A673 (cell line): ENCODE measurements at regions not wholly inside any gene's neighbourhood (a gene's known extent, or its start where the extent isn't known, plus 50 kb on each side); places are given as distances from the start of the nearest gene placed in this dataset.

ENCODE experiments used
- EZH2 ChIP-seq: fragments of 200-600 bp; sonication (generic); IDR thresholded peaks from 2 replicates; pipeline ENCODE4 v1.6.1; 2017; ENCODE audit warnings: borderline replicate concordance, low read depth, mild to moderate bottlenecking, mixed read lengths, antibody characterized with exemption, low read length; ENCODE audit not compliant: poor library complexity, severe bottlenecking
- TF ChIP-seq, protein P1 (sequence below): fragments of 300-800, 200-600 bp; sonication (generic); conservative IDR thresholded peaks from 2 replicates; pipeline ENCODE4 v1.5.1; 2017; ENCODE audit warnings: low read depth, mild to moderate bottlenecking, antibody characterized with exemption, low read length, moderate library complexity, mixed read lengths

DNA sequence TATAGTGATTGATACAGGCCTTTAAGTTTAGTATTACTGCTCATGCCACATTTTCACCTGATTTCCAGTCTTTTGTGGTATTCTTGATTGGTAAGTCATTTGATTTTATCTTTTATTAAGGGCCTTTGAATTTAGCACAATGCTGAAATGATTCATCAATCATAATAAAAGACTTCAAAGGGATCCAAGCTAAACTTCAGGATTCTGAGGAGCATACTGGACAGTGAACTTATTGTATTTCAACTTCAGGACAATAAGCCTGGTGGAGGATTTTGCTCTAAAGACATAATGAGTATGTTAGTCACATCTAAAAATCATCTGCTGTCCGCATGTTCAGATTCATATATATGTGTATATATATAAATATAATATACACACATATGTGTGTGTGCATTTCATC lies 233.3 kb downstream of the SETD4 start:
- TF ChIP-seq, protein P1, sequence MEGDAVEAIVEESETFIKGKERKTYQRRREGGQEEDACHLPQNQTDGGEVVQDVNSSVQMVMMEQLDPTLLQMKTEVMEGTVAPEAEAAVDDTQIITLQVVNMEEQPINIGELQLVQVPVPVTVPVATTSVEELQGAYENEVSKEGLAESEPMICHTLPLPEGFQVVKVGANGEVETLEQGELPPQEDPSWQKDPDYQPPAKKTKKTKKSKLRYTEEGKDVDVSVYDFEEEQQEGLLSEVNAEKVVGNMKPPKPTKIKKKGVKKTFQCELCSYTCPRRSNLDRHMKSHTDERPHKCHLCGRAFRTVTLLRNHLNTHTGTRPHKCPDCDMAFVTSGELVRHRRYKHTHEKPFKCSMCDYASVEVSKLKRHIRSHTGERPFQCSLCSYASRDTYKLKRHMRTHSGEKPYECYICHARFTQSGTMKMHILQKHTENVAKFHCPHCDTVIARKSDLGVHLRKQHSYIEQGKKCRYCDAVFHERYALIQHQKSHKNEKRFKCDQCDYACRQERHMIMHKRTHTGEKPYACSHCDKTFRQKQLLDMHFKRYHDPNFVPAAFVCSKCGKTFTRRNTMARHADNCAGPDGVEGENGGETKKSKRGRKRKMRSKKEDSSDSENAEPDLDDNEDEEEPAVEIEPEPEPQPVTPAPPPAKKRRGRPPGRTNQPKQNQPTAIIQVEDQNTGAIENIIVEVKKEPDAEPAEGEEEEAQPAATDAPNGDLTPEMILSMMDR = no peak
- TF ChIP-seq EZH2 = no peak
